Osteocyte (in vitro differentiated cells): ENCODE measurements at regions not wholly inside any gene's neighbourhood (a gene's known extent, or its start where the extent isn't known, plus 50 kb on each side); places are given as distances from the start of the nearest gene placed in this dataset.
A peak's percentile ranks its signal among the peaks of the same experiment; 100 is the strongest.

ENCODE experiments used
- DNase-seq: peaks from one replicate; pipeline ENCODE4 v3.0.0; 2021; ENCODE audit warnings: mixed read lengths; ENCODE audit not compliant: unreplicated experiment; ENCODE audit errors: extremely low spot score
- H3K27ac Mint-ChIP-seq: one replicate; pipeline ENCODE4 v1.8.0; 2021; ENCODE audit warnings: mild to moderate bottlenecking, mixed read lengths; ENCODE audit not compliant: unreplicated experiment
- H3K27me3 Mint-ChIP-seq: one replicate; pipeline ENCODE4 v1.8.0; 2021; ENCODE audit warnings: mixed read lengths; ENCODE audit not compliant: unreplicated experiment
- H3K36me3 Mint-ChIP-seq: one replicate; pipeline ENCODE4 v1.8.0; 2021; ENCODE audit warnings: mixed read lengths; ENCODE audit not compliant: unreplicated experiment
- H3K4me1 Mint-ChIP-seq: one replicate; pipeline ENCODE4 v1.8.0; 2021; ENCODE audit warnings: mixed read lengths; ENCODE audit not compliant: unreplicated experiment
- H3K4me3 Mint-ChIP-seq: one replicate; pipeline ENCODE4 v1.8.0; 2021; ENCODE audit warnings: mild to moderate bottlenecking, moderate library complexity, mixed read lengths; ENCODE audit not compliant: unreplicated experiment
- H3K9me3 Mint-ChIP-seq: one replicate; pipeline ENCODE4 v1.8.0; 2021; ENCODE audit warnings: mixed read lengths; ENCODE audit not compliant: unreplicated experiment
- TF ChIP-seq, protein P1 (sequence below): fragments of 200-600 bp; sonication (generic); IDR thresholded peaks from 2 replicates; pipeline ENCODE4 v1.5.0; 2021; ENCODE audit warnings: antibody characterized with exemption, mild to moderate bottlenecking, moderate library complexity

DNA sequence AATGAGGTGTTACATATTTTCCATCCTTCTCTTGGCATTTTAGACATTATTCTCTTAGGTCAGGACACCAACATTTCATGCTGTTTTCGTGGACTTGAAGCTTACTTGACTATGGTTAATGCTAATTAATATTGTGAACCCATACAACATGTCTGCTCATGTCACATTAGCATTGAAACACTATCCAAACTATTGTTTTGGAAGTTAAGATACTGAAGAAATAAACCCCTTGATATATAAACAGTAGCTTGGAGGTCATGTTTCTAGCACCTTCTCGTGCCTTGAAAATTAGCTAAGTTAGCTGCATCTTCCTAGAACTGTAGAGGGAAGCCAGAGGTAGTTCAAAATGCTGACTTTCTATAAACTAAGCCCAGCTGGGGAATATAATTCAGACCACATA lies 288.8 kb downstream of the LTN1 start:
- Mint-ChIP-seq H3K9me3 (peaks cover 10% of the 10 kb centered on the region), H3K27ac (no peak overlapping the region)
- TF ChIP-seq, protein P1, sequence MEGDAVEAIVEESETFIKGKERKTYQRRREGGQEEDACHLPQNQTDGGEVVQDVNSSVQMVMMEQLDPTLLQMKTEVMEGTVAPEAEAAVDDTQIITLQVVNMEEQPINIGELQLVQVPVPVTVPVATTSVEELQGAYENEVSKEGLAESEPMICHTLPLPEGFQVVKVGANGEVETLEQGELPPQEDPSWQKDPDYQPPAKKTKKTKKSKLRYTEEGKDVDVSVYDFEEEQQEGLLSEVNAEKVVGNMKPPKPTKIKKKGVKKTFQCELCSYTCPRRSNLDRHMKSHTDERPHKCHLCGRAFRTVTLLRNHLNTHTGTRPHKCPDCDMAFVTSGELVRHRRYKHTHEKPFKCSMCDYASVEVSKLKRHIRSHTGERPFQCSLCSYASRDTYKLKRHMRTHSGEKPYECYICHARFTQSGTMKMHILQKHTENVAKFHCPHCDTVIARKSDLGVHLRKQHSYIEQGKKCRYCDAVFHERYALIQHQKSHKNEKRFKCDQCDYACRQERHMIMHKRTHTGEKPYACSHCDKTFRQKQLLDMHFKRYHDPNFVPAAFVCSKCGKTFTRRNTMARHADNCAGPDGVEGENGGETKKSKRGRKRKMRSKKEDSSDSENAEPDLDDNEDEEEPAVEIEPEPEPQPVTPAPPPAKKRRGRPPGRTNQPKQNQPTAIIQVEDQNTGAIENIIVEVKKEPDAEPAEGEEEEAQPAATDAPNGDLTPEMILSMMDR, result no peak

DNA sequence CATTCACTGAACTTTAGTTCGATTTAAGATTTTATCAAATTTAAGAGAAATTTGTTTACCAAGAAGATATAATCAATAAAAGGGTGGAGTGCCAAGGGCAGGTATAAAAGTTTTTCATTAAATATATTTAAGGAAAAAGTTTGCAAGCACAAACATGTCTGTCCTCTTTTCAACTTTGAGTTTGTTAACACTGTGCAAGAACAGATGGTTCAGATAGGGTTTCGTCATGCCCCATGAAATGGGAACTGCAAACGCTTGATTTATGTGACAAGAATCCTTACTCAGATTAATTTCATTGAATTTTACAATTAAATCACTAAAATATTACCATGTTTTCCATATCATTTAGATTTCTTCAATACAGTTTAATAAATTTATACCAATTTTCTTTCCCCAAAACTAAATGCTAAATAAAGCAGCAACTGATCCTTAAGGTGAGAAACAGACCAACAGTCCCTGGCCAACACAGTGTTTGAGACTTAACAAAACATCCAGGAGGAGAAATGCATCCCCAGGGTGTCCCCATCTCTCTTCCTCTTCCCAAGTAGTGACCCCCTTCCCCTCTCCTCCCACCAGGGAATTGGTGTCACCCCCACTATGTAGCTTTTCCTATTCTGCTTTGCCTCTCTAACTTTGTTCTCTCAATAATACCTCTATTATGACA lies 292.9 kb downstream of the LTN1 start:
- no peak overlapping the region for H3K4me3 Mint-ChIP-seq
- no peaks in the 10 kb centered on the region for H3K27me3 Mint-ChIP-seq
- H3K9me3 Mint-ChIP-seq, result peaks cover 10% of the 10 kb centered on the region
- H3K4me1 Mint-ChIP-seq, result peaks cover 17% of the 10 kb centered on the region
- DNase-seq, result no peak
- H3K36me3 Mint-ChIP-seq, result no peaks in the 10 kb centered on the region
- TF ChIP-seq, protein P1, result no peak
- H3K27ac Mint-ChIP-seq, result no peak overlapping the region

More for the DNA sequence above, 288.8 kb downstream of the LTN1 start:
- H3K4me1 Mint-ChIP-seq, result peaks cover 6% of the 10 kb centered on the region
- H3K27me3 Mint-ChIP-seq, result no peaks in the 10 kb centered on the region
- H3K36me3 Mint-ChIP-seq, result no peaks in the 10 kb centered on the region
- DNase-seq, result no peak
- H3K4me3 Mint-ChIP-seq, result no peak overlapping the region

DNA sequence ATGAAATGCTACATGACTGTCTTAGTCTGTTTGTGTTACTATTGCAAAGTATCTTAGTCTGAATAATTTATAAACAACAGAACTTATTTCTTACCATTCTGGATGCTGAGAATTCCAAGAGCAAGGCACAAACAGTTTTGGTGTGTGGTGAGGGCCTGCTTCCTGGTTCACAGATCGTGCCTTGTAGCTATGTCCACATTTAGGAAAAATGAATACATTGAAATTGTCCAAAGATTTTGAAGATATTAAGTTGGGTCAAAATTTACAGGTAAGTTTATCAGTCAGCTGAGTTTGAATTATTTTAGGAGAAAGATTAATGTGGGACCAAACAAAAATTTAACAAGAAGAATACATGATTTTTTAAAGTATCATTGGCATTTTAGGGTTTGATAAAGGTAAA lies 293.5 kb downstream of the LTN1 start:
- H3K9me3 Mint-ChIP-seq, result peaks cover 10% of the 10 kb centered on the region
- no peak for DNase-seq
- no peak overlapping the region for H3K4me3 Mint-ChIP-seq
- H3K27ac Mint-ChIP-seq, result no peak overlapping the region
- no peaks in the 10 kb centered on the region for H3K36me3 Mint-ChIP-seq
- TF ChIP-seq, protein P1, result no peak
- H3K4me1 Mint-ChIP-seq, result peaks cover 16% of the 10 kb centered on the region
- H3K27me3 Mint-ChIP-seq, result no peaks in the 10 kb centered on the region

DNA sequence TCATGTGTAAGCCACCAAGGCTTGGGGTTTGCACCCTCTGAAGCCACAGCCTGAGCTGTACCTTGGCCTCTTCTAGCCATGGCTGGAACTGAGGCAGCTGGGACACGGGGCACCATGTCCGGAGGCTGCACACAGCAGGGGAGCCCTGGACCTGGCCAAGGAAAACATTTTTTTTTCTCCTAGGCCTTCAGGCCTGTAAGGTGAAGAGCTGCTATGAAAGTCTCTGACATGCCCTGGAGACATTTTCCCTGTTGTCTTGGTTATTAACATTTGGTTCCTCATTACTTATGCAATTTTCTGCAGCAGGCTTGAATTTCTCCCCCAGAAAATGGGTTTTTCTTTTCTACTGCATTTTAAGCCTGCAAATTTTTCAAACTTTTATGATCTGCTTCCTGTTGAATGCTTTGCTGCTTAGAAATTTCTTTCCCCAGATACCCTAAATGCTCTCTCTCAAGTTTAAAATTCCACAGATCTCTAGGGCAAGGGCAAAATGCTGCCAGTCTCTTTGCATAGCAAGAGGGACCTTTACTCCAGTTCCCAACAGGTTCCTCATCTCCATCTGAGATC lies 295.8 kb downstream of the LTN1 start:
- peak overlapping the region; percentile 54 for H3K27ac Mint-ChIP-seq
- no peaks in the 10 kb centered on the region for H3K27me3 Mint-ChIP-seq
- no peaks in the 10 kb centered on the region for H3K36me3 Mint-ChIP-seq
- TF ChIP-seq, protein P1, result no peak
- peaks cover 5% of the 10 kb centered on the region for H3K9me3 Mint-ChIP-seq
- peaks cover 14% of the 10 kb centered on the region for H3K4me1 Mint-ChIP-seq
- no peak for DNase-seq
- H3K4me3 Mint-ChIP-seq, result no peak overlapping the region

DNA sequence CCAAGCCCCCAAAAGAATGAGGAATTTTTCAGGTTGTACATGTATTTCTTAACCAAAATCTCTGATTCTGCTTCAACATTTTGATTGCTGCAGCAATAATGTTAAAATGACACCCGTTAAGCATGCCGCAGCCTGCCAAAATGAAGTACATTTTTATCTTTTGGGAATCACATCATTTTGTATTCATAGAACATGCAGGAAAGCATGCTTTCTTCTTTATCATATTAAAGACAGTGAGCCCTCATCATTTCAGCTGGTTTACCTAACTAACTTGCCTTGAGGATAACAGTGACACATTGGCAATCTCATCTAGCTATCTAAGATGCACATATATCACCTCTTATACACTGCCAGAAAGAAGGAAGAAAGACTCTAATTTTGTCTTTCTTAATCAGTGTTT lies 299.2 kb downstream of the LTN1 start:
- Mint-ChIP-seq H3K27me3 (no peaks in the 10 kb centered on the region), H3K9me3 (no peaks in the 10 kb centered on the region), H3K36me3 (no peaks in the 10 kb centered on the region), H3K4me3 (no peak overlapping the region), H3K27ac (no peak overlapping the region), H3K4me1 (peaks cover 14% of the 10 kb centered on the region)
- DNase-seq, result no peak
- TF ChIP-seq, protein P1, result no peak
